H1 (cell line): ENCODE measurements at regions not wholly inside any gene's neighbourhood (a gene's known extent, or its start where the extent isn't known, plus 50 kb on each side); places are given as distances from the start of the nearest gene placed in this dataset.

Experiments
- CTCF ChIA-PET: fragments of 300-600 bp; sonication (Branson Sonifier 250); formaldehyde crosslinking; loops from one replicate; lab custom pipeline; 2021; ENCODE audit not compliant: partially characterized antibody; lab: Charles Lee
- POLR2A ChIA-PET: fragments of 300-600 bp; sonication (Branson Sonifier 250); formaldehyde crosslinking; loops from one replicate; lab custom pipeline; 2021; ENCODE audit warnings: inconsistent platforms; ENCODE audit not compliant: partially characterized antibody; lab: Charles Lee
- DNase-seq, 2 experiments: peaks; one replicate each; pipeline versions ENCODE4 v3.0.0 to v3.0.0-alpha.2; 2010 to 2022; ENCODE audit warnings: low spot score in 2 of 2, low read depth in 1 of 2, mixed read lengths in 1 of 2
- FAIRE-seq: peaks from 2 replicates; lab custom pipeline; 2011; peaks lifted over from hg19 to GRCh38; lab: Jason Lieb, UNC
- H2AFZ ChIP-seq: 2 replicates; pipeline ENCODE4 v1.8.1; 2012; ENCODE audit warnings: low read length, inconsistent platforms
- H2AK5ac ChIP-seq: 2 replicates; pipeline ENCODE4 v1.6.1; 2013; ENCODE audit warnings: low read depth, low read length
- H2BK120ac ChIP-seq: replicated peaks from 2 replicates; pipeline ENCODE3; 2013; ENCODE audit warnings: low read depth, low read length, inconsistent platforms
- H2BK12ac ChIP-seq: 2 replicates; pipeline ENCODE4 v1.6.1; 2013; ENCODE audit warnings: low read depth, low read length
- H2BK15ac ChIP-seq: 2 replicates; pipeline ENCODE4 v1.6.1; 2013; ENCODE audit warnings: low read length
- H2BK20ac ChIP-seq: 2 replicates; pipeline ENCODE4 v1.6.1; 2013; ENCODE audit warnings: low read length
- H2BK5ac ChIP-seq: 2 replicates; pipeline ENCODE4 v1.6.1; 2013; ENCODE audit warnings: low read depth, low read length
- H3K14ac ChIP-seq: 2 replicates; pipeline ENCODE4 v1.6.1; 2013; ENCODE audit warnings: inconsistent platforms; ENCODE audit not compliant: insufficient read length
- H3K18ac ChIP-seq: 2 replicates; pipeline ENCODE4 v1.6.1; 2013; ENCODE audit warnings: low read length; ENCODE audit errors: extremely low read depth
- H3K23ac ChIP-seq: 2 replicates; pipeline ENCODE4 v1.6.1; 2013; ENCODE audit warnings: inconsistent platforms; ENCODE audit not compliant: insufficient read length
- H3K23me2 ChIP-seq: 2 replicates; pipeline ENCODE4 v1.6.1; 2013; ENCODE audit warnings: low read depth, low read length
- H3K27ac ChIP-seq: 2 replicates; pipeline ENCODE4 v1.6.1; 2011; ENCODE audit warnings: low read depth, low read length, inconsistent platforms
- H3K27me3 ChIP-seq, 4 experiments: replicated peaks in 1 of 4; 1 replicate in 1 of 4; 2 replicates in 3 of 4; pipeline versions ENCODE4 v1.6.1 to v1.8.1; 2011 to 2013; ENCODE audit warnings: low read length in 3 of 4, mild to moderate bottlenecking in 3 of 4, inconsistent platforms in 2 of 4, mixed read lengths in 2 of 4, moderate library complexity in 1 of 4; ENCODE audit not compliant: control insufficient read depth in 3 of 4, insufficient read depth in 3 of 4; ENCODE audit errors: extremely low read depth in 1 of 4
- H3K36me3 ChIP-seq, 4 experiments: 2 replicates each; pipeline versions ENCODE4 v1.6.1 to v1.8.1; 2011 to 2013; ENCODE audit warnings: mild to moderate bottlenecking in 4 of 4, low read length in 3 of 4, moderate library complexity in 2 of 4, control low read depth in 1 of 4, inconsistent platforms in 1 of 4; ENCODE audit not compliant: insufficient read depth in 4 of 4, control insufficient read depth in 2 of 4
- H3K4ac ChIP-seq: replicated peaks from 2 replicates; pipeline ENCODE3; 2013; ENCODE audit warnings: low read length, low read depth, mixed read lengths, inconsistent platforms; ENCODE audit not compliant: insufficient read length
- H3K4me1 ChIP-seq, 4 experiments: replicated peaks in 1 of 4; 1 replicate in 1 of 4; 2 replicates in 3 of 4; pipeline versions ENCODE4 v1.6.1 to v1.8.1; 2011 to 2013; ENCODE audit warnings: low read length in 3 of 4, inconsistent platforms in 2 of 4, mixed read lengths in 1 of 4; ENCODE audit not compliant: insufficient read depth in 4 of 4, control insufficient read depth in 3 of 4
- H3K4me2 ChIP-seq, 2 experiments: 2 replicates each; pipeline versions ENCODE4 v1.6.1 to v1.8.1; 2011 to 2013; ENCODE audit warnings: low read depth in 2 of 2, low read length in 2 of 2, control low read depth in 1 of 2, inconsistent platforms in 1 of 2, mild to moderate bottlenecking in 1 of 2; ENCODE audit not compliant: insufficient read depth in 1 of 2
- H3K4me3 ChIP-seq, 4 experiments: fragments of 200-600, 300-600 bp in 1 of 4; sonication (generic), shearing (Covaris generic), sonication (Bioruptor Twin) in 1 of 4; 2 replicates each; pipeline versions ENCODE4 v1.5.1 to v1.8.1; 2011 to 2016; ENCODE audit warnings: low read length in 4 of 4, low read depth in 3 of 4, control low read depth in 2 of 4, inconsistent platforms in 2 of 4, mild to moderate bottlenecking in 2 of 4, mixed read lengths in 1 of 4, moderate library complexity in 1 of 4; ENCODE audit not compliant: insufficient read depth in 2 of 4; ENCODE audit errors: extremely low read depth in 1 of 4
- H3K56ac ChIP-seq: replicated peaks from 2 replicates; pipeline ENCODE3; 2013; ENCODE audit warnings: low read depth, mild to moderate bottlenecking, mixed read lengths, low read length, inconsistent platforms; ENCODE audit not compliant: insufficient read length
- H3K79me1 ChIP-seq: 2 replicates; pipeline ENCODE4 v1.6.1; 2013; ENCODE audit warnings: low read depth, low read length, control low read depth
- H3K79me2 ChIP-seq, 2 experiments: 2 replicates each; pipeline versions ENCODE4 v1.6.1 to v1.8.1; 2012 to 2013; ENCODE audit warnings: low read length in 2 of 2, mild to moderate bottlenecking in 2 of 2, inconsistent platforms in 1 of 2; ENCODE audit not compliant: insufficient read depth in 2 of 2, control insufficient read depth in 1 of 2
- H3K9ac ChIP-seq, 4 experiments: replicated peaks in 1 of 4; 1 replicate in 1 of 4; 2 replicates in 3 of 4; pipeline versions ENCODE4 v1.6.1 to v1.8.1; 2011 to 2013; ENCODE audit warnings: low read depth in 3 of 4, low read length in 3 of 4, control low read depth in 2 of 4, mild to moderate bottlenecking in 2 of 4, moderate library complexity in 2 of 4, inconsistent platforms in 1 of 4; ENCODE audit errors: extremely low read depth in 1 of 4
- H3K9me3 ChIP-seq, 2 experiments: 2 replicates each; pipeline versions ENCODE4 v1.6.1 to v1.8.1; 2012 to 2013; ENCODE audit warnings: mild to moderate bottlenecking in 2 of 2, moderate library complexity in 2 of 2, control low read depth in 1 of 2, inconsistent platforms in 1 of 2, low read depth in 1 of 2, low read length in 1 of 2, mixed read lengths in 1 of 2; ENCODE audit not compliant: insufficient read depth in 2 of 2
- H4K20me1 ChIP-seq, 2 experiments: replicated peaks in 1 of 2; 2 replicates each; pipeline versions ENCODE3 to v1.8.1; 2011 to 2013; ENCODE audit warnings: inconsistent platforms in 2 of 2, low read length in 2 of 2, mild to moderate bottlenecking in 1 of 2; ENCODE audit not compliant: insufficient read depth in 2 of 2, control insufficient read depth in 1 of 2
- H4K5ac ChIP-seq: 2 replicates; pipeline ENCODE4 v1.6.1; 2013; ENCODE audit warnings: low read length, low read depth, mixed read lengths, inconsistent platforms; ENCODE audit not compliant: insufficient read length
- H4K8ac ChIP-seq: 2 replicates; pipeline ENCODE4 v1.8.0; 2013; ENCODE audit warnings: mild to moderate bottlenecking, moderate library complexity, low read length, inconsistent platforms; ENCODE audit not compliant: insufficient read depth; ENCODE audit errors: extremely low read depth
- H4K91ac ChIP-seq: replicated peaks from 2 replicates; pipeline ENCODE3; 2013; ENCODE audit warnings: low read length, mixed read lengths, inconsistent platforms; ENCODE audit not compliant: insufficient read length
- CHD2 ChIP-seq: IDR thresholded peaks from 2 replicates; pipeline ENCODE4 v1.6.1; 2012; ENCODE audit warnings: low read length, improper control_type of control experiment
- GABPA ChIP-seq: IDR thresholded peaks from 2 replicates; pipeline ENCODE4 v1.6.1; 2011; ENCODE audit warnings: mild to moderate bottlenecking, low read length, moderate library complexity, borderline replicate concordance; ENCODE audit not compliant: insufficient read depth
- HDAC2 ChIP-seq, 2 experiments: fragments of 300-600 bp in 1 of 2; sonication (generic) in 1 of 2; IDR thresholded peaks; 2 replicates each; pipeline ENCODE4 v1.6.1; 2011 to 2012; ENCODE audit warnings: low read depth in 2 of 2, low read length in 2 of 2, mild to moderate bottlenecking in 2 of 2, moderate library complexity in 2 of 2, borderline replicate concordance in 1 of 2, inconsistent platforms in 1 of 2
- KDM4A ChIP-seq: IDR thresholded peaks from one replicate; pipeline ENCODE4 v1.7.1; 2012; ENCODE audit warnings: low read depth, mild to moderate bottlenecking, moderate library complexity, low read length, inconsistent platforms; ENCODE audit not compliant: severe bottlenecking
- KDM5A ChIP-seq: fragments of 200-600 bp; IDR thresholded peaks from 2 replicates; pipeline ENCODE4 v1.7.1; 2012; ENCODE audit warnings: mild to moderate bottlenecking, low read length, inconsistent platforms, mixed read lengths
- RNF2 ChIP-seq: fragments of 200-900, 300-1000 bp; sonication (generic); IDR thresholded peaks from 2 replicates; pipeline ENCODE4 v1.7.1; 2016; ENCODE audit warnings: borderline replicate concordance, low read depth, mild to moderate bottlenecking, antibody characterized with exemption, low read length; ENCODE audit not compliant: poor library complexity, severe bottlenecking; ENCODE audit errors: missing control alignments
- SAP30 ChIP-seq: fragments of 300-600 bp; sonication (generic); IDR thresholded peaks from 2 replicates; pipeline ENCODE4 v1.7.1; 2012; ENCODE audit warnings: low read length, moderate library complexity, mild to moderate bottlenecking, inconsistent platforms; ENCODE audit not compliant: insufficient read depth, insufficient replicate concordance
- SUZ12 ChIP-seq: fragments of 200-600 bp; sonication (generic); IDR thresholded peaks from 2 replicates; pipeline ENCODE4 v1.6.1; 2012; ENCODE audit warnings: mild to moderate bottlenecking, inconsistent platforms, low read length, moderate library complexity, mixed read lengths
- WGBS, 2 experiments: shearing (Covaris generic) in 1 of 2; methylation state at CpG; one replicate each; pipeline versions ENCODE4 v1.1.6 to v1.1.7; 2013 to 2015; ENCODE audit warnings: low lambda C conversion rate in 2 of 2, mixed read lengths in 2 of 2, inconsistent platforms in 1 of 2, low coverage in 1 of 2, missing lambda C conversion rate in 1 of 2; ENCODE audit not compliant: insufficient replicate concordance in 2 of 2, insufficient coverage in 1 of 2, insufficient read length in 1 of 2; ENCODE audit errors: extremely low coverage in 1 of 2, missing lambda C conversion rate in 1 of 2; 5-methylcytosine and 5-hydroxymethylcytosine counted together
- TF ChIP-seq, protein P1 (sequence below): IDR thresholded peaks from 2 replicates; pipeline ENCODE4 v1.6.1; 2011; ENCODE audit warnings: low read length, improper control_type of control experiment

DNA sequence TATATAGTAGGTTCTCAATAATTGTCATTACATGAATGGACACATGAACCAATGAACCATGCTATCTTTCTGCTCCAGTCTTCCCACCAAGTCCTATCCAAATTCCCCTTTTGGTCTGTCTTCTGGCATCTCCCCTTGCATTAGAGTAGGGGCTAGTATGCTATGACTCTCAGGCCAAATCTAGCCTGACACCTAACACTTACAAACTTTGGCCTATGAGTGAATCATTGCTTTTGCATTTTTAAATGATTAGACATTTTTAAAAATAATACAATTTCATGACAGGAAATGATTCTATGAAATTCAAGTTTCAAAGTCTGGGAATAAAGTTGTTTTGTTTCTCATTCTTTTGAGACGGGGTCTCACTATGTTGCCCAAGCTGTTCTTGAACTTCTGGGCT is 102.5 kb upstream of the MAF start:
- Histone ChIP-seq H3K4me3 (no peak overlapping the region), H2BK120ac (no peak overlapping the region), H2BK20ac (no peak overlapping the region), H3K9ac (no peak overlapping the region), H3K18ac (no peak overlapping the region), H2AK5ac (no peak overlapping the region), H2BK15ac (no peak overlapping the region), H2BK5ac (no peak overlapping the region), H3K23ac (no peak overlapping the region), H3K27ac (no peak overlapping the region), H3K4ac (no peak overlapping the region), H3K79me2 (no peaks in the 10 kb centered on the region), H3K27me3 (no peaks in the 10 kb centered on the region), H4K20me1 (no peaks in the 10 kb centered on the region), H2AFZ (no peak overlapping the region), H2BK12ac (no peak overlapping the region), H3K14ac (no peak overlapping the region), H4K91ac (peak overlapping the region; percentile 26), H3K23me2 (no peaks in the 10 kb centered on the region), H3K9me3 (no peaks in the 10 kb centered on the region), H3K56ac (no peak overlapping the region), H3K4me2 (no peak overlapping the region), H3K36me3 (no peaks in the 10 kb centered on the region), H4K5ac (no peak overlapping the region), H4K8ac (no peak overlapping the region), H3K79me1 (no peaks in the 10 kb centered on the region), H3K4me1 (no peaks in the 10 kb centered on the region)
- ChIA-PET POLR2A (no interaction called here), CTCF (interaction anchor here (0.6 to 0.7 kb wide), 2 partner anchors 56 to 754 kb away, joined by 3 read pairs; no protein-coding TSS in a partner anchor)
- FAIRE-seq (no peak), DNase-seq (no peak)
- 100% methylated on average over 1 of the region's 1 CpG; no CpG with 5 or more reads in 1 of the 2 experiments for WGBS, 2 experiments
- TF ChIP-seq GABPA (no peak), HDAC2 (IDR thresholded peaks at IDR 0.05; ENCODE audit: borderline replicate concordance in 1 of 2, low read depth in 2 of 2, low read length in 2 of 2) (no peak), RNF2 (no peak), SUZ12 (no peak), SAP30 (no peak), CHD2 (no peak), KDM5A (no peak), KDM4A (no peak)
- TF ChIP-seq, protein P1, sequence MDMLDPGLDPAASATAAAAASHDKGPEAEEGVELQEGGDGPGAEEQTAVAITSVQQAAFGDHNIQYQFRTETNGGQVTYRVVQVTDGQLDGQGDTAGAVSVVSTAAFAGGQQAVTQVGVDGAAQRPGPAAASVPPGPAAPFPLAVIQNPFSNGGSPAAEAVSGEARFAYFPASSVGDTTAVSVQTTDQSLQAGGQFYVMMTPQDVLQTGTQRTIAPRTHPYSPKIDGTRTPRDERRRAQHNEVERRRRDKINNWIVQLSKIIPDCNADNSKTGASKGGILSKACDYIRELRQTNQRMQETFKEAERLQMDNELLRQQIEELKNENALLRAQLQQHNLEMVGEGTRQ = no peak
